ENCODE measurements at regions not wholly inside any gene's neighbourhood (a gene's known extent, or its start where the extent isn't known, plus 50 kb on each side); places are given as distances from the start of the nearest gene placed in this dataset.
"Not testable (repeated sequence)": the region's sequence is repeated elsewhere in the genome, so short reads cannot be mapped to it uniquely, and the experiment has no call there.

- Histone ChIP-seq H3K27me3 (ENCODE audit: control insufficient read depth, insufficient read depth) (no peaks in the 10 kb centered on the region), H3K4me1 (ENCODE audit: control insufficient read depth, insufficient read depth, low read length) (no peaks in the 10 kb centered on the region), H3K9me3 (ENCODE audit: control insufficient read depth, low read length) (no peaks in the 10 kb centered on the region), H3K4me3 (ENCODE audit: low read length) (no peak overlapping the region), H3K27ac (ENCODE audit: low read length) (no peak overlapping the region)
- DNase-seq (no peak), ATAC-seq (no peak)
- intact Hi-C loops (cut with DNase I) = no loop called here
- WGBS = 51% methylated on average over 1 of the region's 1 CpG
These were observed 394.2 kb upstream of the ZEB2 start for GRCh38 chr2:144914113-144914512.

GRCh38 chr2:144912206-144912605, 392.3 kb upstream of the ZEB2 start:
- Histone ChIP-seq H3K4me3 (ENCODE audit: low read length) (no peak overlapping the region), H3K27ac (ENCODE audit: low read length) (no peak overlapping the region), H3K9me3 (ENCODE audit: control insufficient read depth, low read length) (no peaks in the 10 kb centered on the region), H3K4me1 (ENCODE audit: control insufficient read depth, insufficient read depth, low read length) (no peaks in the 10 kb centered on the region), H3K27me3 (ENCODE audit: control insufficient read depth, insufficient read depth) (no peaks in the 10 kb centered on the region)
- WGBS = 88% methylated on average over 2 of the region's 2 CpGs
- intact Hi-C loops (cut with DNase I) = no loop called here
- ATAC-seq (no peak), DNase-seq (no peak)

GRCh38 chr2:144905956-144906355, 386.0 kb upstream of the ZEB2 start:
- WGBS = 85% methylated on average over 2 of the region's 2 CpGs
- intact Hi-C loops (cut with DNase I) = no loop called here
- Histone ChIP-seq H3K27me3 (ENCODE audit: control insufficient read depth, insufficient read depth) (no peaks in the 10 kb centered on the region), H3K27ac (ENCODE audit: low read length) (no peak overlapping the region), H3K4me1 (ENCODE audit: control insufficient read depth, insufficient read depth, low read length) (no peaks in the 10 kb centered on the region), H3K9me3 (ENCODE audit: control insufficient read depth, low read length) (no peaks in the 10 kb centered on the region), H3K4me3 (ENCODE audit: low read length) (no peak overlapping the region)
- ATAC-seq (no peak), DNase-seq (no peak)

- intact Hi-C loops (cut with DNase I) = no loop called here
These were observed 384.7 kb upstream of the ZEB2 start for GRCh38 chr2:144904612-144905011.

GRCh38 chr2:144903045-144903444, 383.1 kb upstream of the ZEB2 start:
- ATAC-seq; H3K4me1 ChIP-seq (ENCODE audit: control insufficient read depth, insufficient read depth, low read length); H3K27ac ChIP-seq (ENCODE audit: low read length); H3K9me3 ChIP-seq (ENCODE audit: control insufficient read depth, low read length); DNase-seq; intact Hi-C loops (cut with DNase I); H3K27me3 ChIP-seq (ENCODE audit: control insufficient read depth, insufficient read depth); H3K4me3 ChIP-seq (ENCODE audit: low read length): not testable (repeated sequence)
- 86% methylated on average over 17 of the region's 19 CpGs for WGBS

More at GRCh38 chr2:144904612-144905011, 384.7 kb upstream of the ZEB2 start:
- Histone ChIP-seq H3K4me1 (ENCODE audit: control insufficient read depth, insufficient read depth, low read length) (no peaks in the 10 kb centered on the region), H3K27me3 (ENCODE audit: control insufficient read depth, insufficient read depth) (no peaks in the 10 kb centered on the region), H3K9me3 (ENCODE audit: control insufficient read depth, low read length) (no peaks in the 10 kb centered on the region), H3K27ac (ENCODE audit: low read length) (no peak overlapping the region), H3K4me3 (ENCODE audit: low read length) (no peak overlapping the region)
- DNase-seq (no peak), ATAC-seq (no peak)
- WGBS = 91% methylated on average over 3 of the region's 3 CpGs

- H3K27ac ChIP-seq (ENCODE audit: low read length); H3K4me3 ChIP-seq (ENCODE audit: low read length); H3K27me3 ChIP-seq (ENCODE audit: control insufficient read depth, insufficient read depth); H3K9me3 ChIP-seq (ENCODE audit: control insufficient read depth, low read length); H3K4me1 ChIP-seq (ENCODE audit: control insufficient read depth, insufficient read depth, low read length); DNase-seq; intact Hi-C loops (cut with DNase I); ATAC-seq: not testable (repeated sequence)
- 79% methylated on average over 3 of the region's 4 CpGs for WGBS
These were observed 381.5 kb upstream of the ZEB2 start for GRCh38 chr2:144901386-144901785.

GRCh38 chr2:144896341-144896740, 376.4 kb upstream of the ZEB2 start:
- Histone ChIP-seq H3K4me1 (ENCODE audit: control insufficient read depth, insufficient read depth, low read length) (no peaks in the 10 kb centered on the region), H3K9me3 (ENCODE audit: control insufficient read depth, low read length) (no peaks in the 10 kb centered on the region), H3K27me3 (ENCODE audit: control insufficient read depth, insufficient read depth) (no peaks in the 10 kb centered on the region), H3K4me3 (ENCODE audit: low read length) (no peak overlapping the region), H3K27ac (ENCODE audit: low read length) (no peak overlapping the region)
- intact Hi-C loops (cut with DNase I) = no loop called here
- DNase-seq = no peak
- WGBS = 58% methylated on average over 1 of the region's 1 CpG
- ATAC-seq = no peak

GRCh38 chr2:144894612-144895599, 375.0 kb upstream of the ZEB2 start:
- Histone ChIP-seq H3K4me1 (ENCODE audit: control insufficient read depth, insufficient read depth, low read length) (no peaks in the 10 kb centered on the region), H3K27ac (ENCODE audit: low read length) (no peak overlapping the region), H3K4me3 (ENCODE audit: low read length) (no peak overlapping the region), H3K9me3 (ENCODE audit: control insufficient read depth, low read length) (no peaks in the 10 kb centered on the region), H3K27me3 (ENCODE audit: control insufficient read depth, insufficient read depth) (no peaks in the 10 kb centered on the region)
- ATAC-seq (no peak), DNase-seq (no peak)
- intact Hi-C loops (cut with DNase I) = no loop called here
- WGBS = 67% methylated on average over 8 of the region's 8 CpGs

- Histone ChIP-seq H3K27ac (ENCODE audit: low read length) (no peak overlapping the region), H3K9me3 (ENCODE audit: control insufficient read depth, low read length) (no peaks in the 10 kb centered on the region), H3K4me1 (ENCODE audit: control insufficient read depth, insufficient read depth, low read length) (no peaks in the 10 kb centered on the region), H3K4me3 (ENCODE audit: low read length) (no peak overlapping the region), H3K27me3 (ENCODE audit: control insufficient read depth, insufficient read depth) (no peaks in the 10 kb centered on the region)
- WGBS = 89% methylated on average over 4 of the region's 4 CpGs
- ATAC-seq (no peak), DNase-seq (no peak)
- intact Hi-C loops (cut with DNase I) = no loop called here
These were observed 373.5 kb upstream of the ZEB2 start for GRCh38 chr2:144893464-144893863.

- Histone ChIP-seq H3K9me3 (ENCODE audit: control insufficient read depth, low read length) (no peaks in the 10 kb centered on the region), H3K4me1 (ENCODE audit: control insufficient read depth, insufficient read depth, low read length) (peaks cover 2% of the 10 kb centered on the region), H3K4me3 (ENCODE audit: low read length) (no peak overlapping the region), H3K27me3 (ENCODE audit: control insufficient read depth, insufficient read depth) (no peaks in the 10 kb centered on the region), H3K27ac (ENCODE audit: low read length) (no peak overlapping the region)
- intact Hi-C loops (cut with DNase I) = no loop called here
- ATAC-seq (peak; percentile 27 to 42), DNase-seq (no peak)
- WGBS = 20% methylated on average over 1 of the region's 1 CpG
These were observed 370.9 kb upstream of the ZEB2 start for GRCh38 chr2:144890828-144891227.

GRCh38 chr2:144889348-144889747, 369.4 kb upstream of the ZEB2 start:
- DNase-seq = no peak
- H3K4me3 ChIP-seq (ENCODE audit: low read length) = no peak overlapping the region
- no peak for ATAC-seq
- 96% methylated on average over 5 of the region's 5 CpGs for WGBS
- H3K4me1 ChIP-seq (ENCODE audit: control insufficient read depth, insufficient read depth, low read length) = peaks cover 2% of the 10 kb centered on the region
- no peak overlapping the region for H3K27ac ChIP-seq (ENCODE audit: low read length)
- intact Hi-C loops (cut with DNase I) = loop anchor here in 1 of 4 donors (10.0 kb wide), 1 partner anchor 375 kb away; no protein-coding TSS in a partner anchor
- no peaks in the 10 kb centered on the region for H3K9me3 ChIP-seq (ENCODE audit: control insufficient read depth, low read length)
- H3K27me3 ChIP-seq (ENCODE audit: control insufficient read depth, insufficient read depth) = no peaks in the 10 kb centered on the region
